Breast epithelium (tissue), 4 donors: ENCODE measurements at regions not wholly inside any gene's neighbourhood (a gene's known extent, or its start where the extent isn't known, plus 50 kb on each side); places are given as distances from the start of the nearest gene placed in this dataset.

Source experiments
- DNase-seq, 2 donors: peaks; one replicate each; pipeline ENCODE4 v3.0.0-alpha.2; 2019; ENCODE audit warnings: low spot score in 2 of 2
- H3K27ac ChIP-seq, 2 donors: fragments of 200-600 bp; sonication (generic) in 1 of 2; one replicate each; pipeline ENCODE4 v1.5.1; 2016 to 2019; ENCODE audit warnings: mild to moderate bottlenecking in 1 of 2
- H3K27me3 ChIP-seq, 2 donors: fragments of 200-600 bp; sonication (generic) in 1 of 2; one replicate each; pipeline versions ENCODE4 v1.5.1 to v1.6.0; 2017 to 2019; ENCODE audit warnings: control low read depth in 1 of 2, mild to moderate bottlenecking in 1 of 2
- H3K36me3 ChIP-seq: fragments of 200-600 bp; one replicate; pipeline ENCODE4 v1.5.1; 2019
- H3K4me1 ChIP-seq, 2 donors: fragments of 200-600 bp; sonication (generic); one replicate each; pipeline ENCODE4 v1.5.1; 2016 to 2019; ENCODE audit warnings: control low read depth in 1 of 2
- H3K4me3 ChIP-seq, 3 donors: fragments of 200-600 bp; sonication (generic); 1 replicate in 2 of 3; 2 replicates in 1 of 3; pipeline ENCODE4 v1.5.1; 2016 to 2019; ENCODE audit warnings: mild to moderate bottlenecking in 3 of 3, moderate library complexity in 2 of 3
- H3K9me3 ChIP-seq, 2 donors: fragments of 200-600 bp; sonication (generic) in 1 of 2; one replicate each; pipeline ENCODE4 v1.5.1; 2016 to 2019; ENCODE audit warnings: control low read depth in 1 of 2
- CTCF ChIP-seq, 3 donors: fragments of 450-650 bp; IDR thresholded peaks; one replicate each; pipeline ENCODE4 v1.5.1; 2016 to 2017; ENCODE audit warnings: antibody characterized with exemption in 3 of 3, mild to moderate bottlenecking in 3 of 3, moderate library complexity in 3 of 3
- POLR2A ChIP-seq: fragments of 450-650 bp; IDR thresholded peaks from one replicate; pipeline ENCODE4 v1.6.1; 2016; ENCODE audit warnings: antibody characterized with exemption, mild to moderate bottlenecking, moderate library complexity
- POLR2AphosphoS5 ChIP-seq, 3 donors: sonication (generic); formaldehyde crosslinking; IDR thresholded peaks; one replicate each; pipeline ENCODE4 v1.6.1; 2017; ENCODE audit warnings: antibody characterized with exemption in 3 of 3
- intact Hi-C: fragments of 100-400 bp; cut with DNase I; formaldehyde crosslinking; loops from one replicate; pipeline ENCODE4 v1.15.1; 2023; ENCODE audit warnings: low total_unique reads

DNA sequence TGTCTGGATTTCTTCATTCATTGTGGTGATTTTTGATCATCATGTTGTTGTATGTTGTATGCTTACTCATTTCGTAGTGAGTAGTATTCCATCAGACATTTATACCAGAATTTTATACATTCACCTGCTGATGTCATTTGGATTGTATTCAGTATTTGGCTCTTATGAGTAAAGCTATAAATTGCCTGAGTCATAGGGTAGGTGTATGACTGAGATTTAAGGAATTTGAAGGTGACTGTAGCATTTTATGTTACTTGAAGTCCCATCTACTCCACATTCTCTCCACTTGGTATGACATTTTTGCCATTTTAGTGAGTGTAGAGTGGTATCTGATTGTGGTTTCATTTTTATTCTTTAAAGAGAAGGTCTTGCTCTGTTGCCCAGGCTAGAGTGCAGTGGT is 548.2 kb downstream of the TBC1D22A start:
- TF ChIP-seq POLR2AphosphoS5 (IDR thresholded peaks at IDR 0.05) (no peak), CTCF (IDR thresholded peaks at IDR 0.05) (no peak), POLR2A (no peak)
- H3K9me3 ChIP-seq = peaks cover 0 to 5% of the 10 kb centered on the region in 2 donors
- intact Hi-C loops = no loop called here
- H3K4me3 ChIP-seq = no peak overlapping the region
- H3K27me3 ChIP-seq = no peaks in the 10 kb centered on the region
- no peaks in the 10 kb centered on the region for H3K4me1 ChIP-seq
- DNase-seq = no peak
- H3K27ac ChIP-seq = no peak overlapping the region
- no peaks in the 10 kb centered on the region for H3K36me3 ChIP-seq

DNA sequence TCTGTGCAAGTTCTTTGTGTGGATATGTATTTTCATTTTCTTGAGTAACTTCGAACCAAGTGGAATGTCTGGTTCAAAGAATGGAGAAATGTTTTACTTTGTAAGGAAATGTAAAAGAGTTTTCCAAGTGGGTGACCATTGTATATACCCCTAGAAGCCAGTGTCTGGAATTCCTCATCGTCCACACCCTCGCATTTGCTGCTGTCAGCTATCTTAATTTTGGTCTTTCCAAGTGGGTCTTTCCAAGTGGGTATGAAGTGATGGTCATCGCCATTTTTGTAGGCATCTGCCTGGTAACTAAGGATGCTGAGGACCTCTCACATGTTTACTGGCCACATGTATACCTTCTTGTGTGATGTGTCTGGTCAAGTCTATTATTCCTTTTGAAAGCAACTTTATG is 547.5 kb downstream of the TBC1D22A start:
- Histone ChIP-seq H3K36me3 (no peaks in the 10 kb centered on the region), H3K4me3 (no peak overlapping the region), H3K4me1 (no peaks in the 10 kb centered on the region), H3K27me3 (no peaks in the 10 kb centered on the region), H3K27ac (no peak overlapping the region), H3K9me3 (peaks cover 0 to 5% of the 10 kb centered on the region in 2 donors)
- TF ChIP-seq POLR2AphosphoS5 (IDR thresholded peaks at IDR 0.05) = no peak
- no peak for TF ChIP-seq CTCF (IDR thresholded peaks at IDR 0.05)
- TF ChIP-seq POLR2A = no peak
- intact Hi-C loops = no loop called here
- no peak for DNase-seq

GRCh38 chr22:47309476-47309875 is 547.0 kb downstream of the TBC1D22A start:
- Histone ChIP-seq H3K27ac (no peak overlapping the region), H3K9me3 (peaks cover 0 to 5% of the 10 kb centered on the region in 2 donors), H3K4me1 (no peaks in the 10 kb centered on the region), H3K4me3 (no peak overlapping the region), H3K36me3 (no peaks in the 10 kb centered on the region), H3K27me3 (no peaks in the 10 kb centered on the region)
- intact Hi-C loops = no loop called here
- DNase-seq = no peak
- TF ChIP-seq POLR2AphosphoS5 (IDR thresholded peaks at IDR 0.05) = no peak
- no peak for TF ChIP-seq CTCF (IDR thresholded peaks at IDR 0.05)
- no peak for TF ChIP-seq POLR2A

- Histone ChIP-seq H3K27ac (no peak overlapping the region), H3K9me3 (peaks cover 0 to 5% of the 10 kb centered on the region in 2 donors), H3K4me1 (no peaks in the 10 kb centered on the region), H3K4me3 (no peak overlapping the region), H3K36me3 (no peaks in the 10 kb centered on the region), H3K27me3 (no peaks in the 10 kb centered on the region)
- no peak for TF ChIP-seq POLR2A
- no peak for TF ChIP-seq POLR2AphosphoS5 (IDR thresholded peaks at IDR 0.05)
- no peak for TF ChIP-seq CTCF (IDR thresholded peaks at IDR 0.05)
- intact Hi-C loops = no loop called here
- no peak for DNase-seq
Observed at GRCh38 chr22:47308886-47309285, 546.4 kb downstream of the TBC1D22A start.

- intact Hi-C loops = no loop called here
- Histone ChIP-seq H3K9me3 (peaks cover 0 to 5% of the 10 kb centered on the region in 2 donors), H3K4me3 (no peak overlapping the region), H3K27ac (no peak overlapping the region), H3K36me3 (no peaks in the 10 kb centered on the region), H3K27me3 (no peaks in the 10 kb centered on the region), H3K4me1 (no peaks in the 10 kb centered on the region)
- no peak for TF ChIP-seq POLR2AphosphoS5 (IDR thresholded peaks at IDR 0.05)
- no peak for TF ChIP-seq CTCF (IDR thresholded peaks at IDR 0.05)
- TF ChIP-seq POLR2A = no peak
- DNase-seq = no peak
Observed at GRCh38 chr22:47307822-47308221, 545.4 kb downstream of the TBC1D22A start.
